ENCODE measurements at regions not wholly inside any gene's neighbourhood (a gene's known extent, or its start where the extent isn't known, plus 50 kb on each side); places are given as distances from the start of the nearest gene placed in this dataset.

- no peaks in the 10 kb centered on the region for H3K36me3 ChIP-seq (ENCODE audit: insufficient read depth, insufficient read length, low read length)
- no peak overlapping the region for H3K4me3 ChIP-seq (ENCODE audit: insufficient read length, low read depth)
- TF ChIP-seq SUZ12 (IDR thresholded peaks at IDR 0.05; ENCODE audit: extremely low read depth, insufficient read depth, insufficient read length) (no peak), ZNF274 (IDR thresholded peaks at IDR 0.05; ENCODE audit: low read depth, low read length) (no peak), YY1 (IDR thresholded peaks at IDR 0.05; ENCODE audit: insufficient read depth, insufficient read length) (no peak)
- peaks cover 10% of the 10 kb centered on the region; the same call in 1 of the 2 replicates for H3K9me3 ChIP-seq (ENCODE audit: insufficient read depth, low read length)
- no peaks in the 10 kb centered on the region for H3K4me1 ChIP-seq (ENCODE audit: insufficient read depth, insufficient read length)
- H3K27me3 ChIP-seq (ENCODE audit: insufficient read depth, insufficient read length) = no peaks in the 10 kb centered on the region
- DNase-seq (ENCODE audit: low read depth, low spot score) = no peak
- no peak overlapping the region for H3K9ac ChIP-seq (ENCODE audit: insufficient read length, low read depth)
Observed at GRCh38 chr13:88643233-88643632, 972.1 kb downstream of the SLITRK5 start.

GRCh38 chr13:88648598-88649373 is 977.6 kb downstream of the SLITRK5 start:
- no peak for DNase-seq (ENCODE audit: low read depth, low spot score)
- TF ChIP-seq ZNF274 (IDR thresholded peaks at IDR 0.05; ENCODE audit: low read depth, low read length) (no peak), YY1 (IDR thresholded peaks at IDR 0.05; ENCODE audit: insufficient read depth, insufficient read length) (no peak), SUZ12 (IDR thresholded peaks at IDR 0.05; ENCODE audit: extremely low read depth, insufficient read depth, insufficient read length) (no peak)
- 0 out of 2 replicates have a peak, but pooled peaks cover under 1% of the 10 kb centered on the region for H3K9me3 ChIP-seq (ENCODE audit: insufficient read depth, low read length)

GRCh38 chr13:88649855-88650254 is 978.7 kb downstream of the SLITRK5 start:
- Histone ChIP-seq H3K9ac (ENCODE audit: insufficient read length, low read depth) (no peak overlapping the region), H3K4me1 (ENCODE audit: insufficient read depth, insufficient read length) (no peaks in the 10 kb centered on the region), H3K9me3 (ENCODE audit: insufficient read depth, low read length) (no peaks in the 10 kb centered on the region), H3K4me3 (ENCODE audit: insufficient read length, low read depth) (no peak overlapping the region), H3K36me3 (ENCODE audit: insufficient read depth, insufficient read length, low read length) (no peaks in the 10 kb centered on the region), H3K27me3 (ENCODE audit: insufficient read depth, insufficient read length) (no peaks in the 10 kb centered on the region)
- no peak for DNase-seq (ENCODE audit: low read depth, low spot score)
- TF ChIP-seq SUZ12 (IDR thresholded peaks at IDR 0.05; ENCODE audit: extremely low read depth, insufficient read depth, insufficient read length) = no peak
- TF ChIP-seq ZNF274 (IDR thresholded peaks at IDR 0.05; ENCODE audit: low read depth, low read length) = no peak
- TF ChIP-seq YY1 (IDR thresholded peaks at IDR 0.05; ENCODE audit: insufficient read depth, insufficient read length) = no peak

More at GRCh38 chr13:88648598-88649373, 977.6 kb downstream of the SLITRK5 start:
- no peak overlapping the region for H3K9ac ChIP-seq (ENCODE audit: insufficient read length, low read depth)
- H3K36me3 ChIP-seq (ENCODE audit: insufficient read depth, insufficient read length, low read length) = no peaks in the 10 kb centered on the region
- H3K27me3 ChIP-seq (ENCODE audit: insufficient read depth, insufficient read length) = no peaks in the 10 kb centered on the region
- no peaks in the 10 kb centered on the region for H3K4me1 ChIP-seq (ENCODE audit: insufficient read depth, insufficient read length)
- H3K4me3 ChIP-seq (ENCODE audit: insufficient read length, low read depth) = no peak overlapping the region

GRCh38 chr13:88651531-88651930 is 980.4 kb downstream of the SLITRK5 start:
- no peak for DNase-seq (ENCODE audit: low read depth, low spot score)
- no peaks in the 10 kb centered on the region for H3K4me1 ChIP-seq (ENCODE audit: insufficient read depth, insufficient read length)
- H3K36me3 ChIP-seq (ENCODE audit: insufficient read depth, insufficient read length, low read length) = no peaks in the 10 kb centered on the region
- H3K9me3 ChIP-seq (ENCODE audit: insufficient read depth, low read length) = no peaks in the 10 kb centered on the region
- no peaks in the 10 kb centered on the region for H3K27me3 ChIP-seq (ENCODE audit: insufficient read depth, insufficient read length)
- TF ChIP-seq YY1 (IDR thresholded peaks at IDR 0.05; ENCODE audit: insufficient read depth, insufficient read length) (no peak), ZNF274 (IDR thresholded peaks at IDR 0.05; ENCODE audit: low read depth, low read length) (no peak), SUZ12 (IDR thresholded peaks at IDR 0.05; ENCODE audit: extremely low read depth, insufficient read depth, insufficient read length) (no peak)
- H3K4me3 ChIP-seq (ENCODE audit: insufficient read length, low read depth) = no peak overlapping the region
- no peak overlapping the region for H3K9ac ChIP-seq (ENCODE audit: insufficient read length, low read depth)

- H3K36me3 ChIP-seq (ENCODE audit: insufficient read depth, insufficient read length, low read length) = no peaks in the 10 kb centered on the region
- no peak overlapping the region for H3K9ac ChIP-seq (ENCODE audit: insufficient read length, low read depth)
- DNase-seq (ENCODE audit: low read depth, low spot score) = no peak
- H3K4me3 ChIP-seq (ENCODE audit: insufficient read length, low read depth) = no peak overlapping the region
- H3K4me1 ChIP-seq (ENCODE audit: insufficient read depth, insufficient read length) = no peaks in the 10 kb centered on the region
- no peak for TF ChIP-seq YY1 (IDR thresholded peaks at IDR 0.05; ENCODE audit: insufficient read depth, insufficient read length)
- no peak for TF ChIP-seq SUZ12 (IDR thresholded peaks at IDR 0.05; ENCODE audit: extremely low read depth, insufficient read depth, insufficient read length)
- no peak for TF ChIP-seq ZNF274 (IDR thresholded peaks at IDR 0.05; ENCODE audit: low read depth, low read length)
- H3K27me3 ChIP-seq (ENCODE audit: insufficient read depth, insufficient read length) = no peaks in the 10 kb centered on the region
- no peaks in the 10 kb centered on the region for H3K9me3 ChIP-seq (ENCODE audit: insufficient read depth, low read length)
Observed at GRCh38 chr13:88656751-88657150, 985.6 kb downstream of the SLITRK5 start.

GRCh38 chr13:88670509-88670908 is 999.3 kb downstream of the SLITRK5 start:
- Histone ChIP-seq H3K27me3 (ENCODE audit: insufficient read depth, insufficient read length) (no peaks in the 10 kb centered on the region), H3K9ac (ENCODE audit: insufficient read length, low read depth) (no peak overlapping the region), H3K4me3 (ENCODE audit: insufficient read length, low read depth) (no peak overlapping the region), H3K9me3 (ENCODE audit: insufficient read depth, low read length) (no peaks in the 10 kb centered on the region), H3K4me1 (ENCODE audit: insufficient read depth, insufficient read length) (no peaks in the 10 kb centered on the region), H3K36me3 (ENCODE audit: insufficient read depth, insufficient read length, low read length) (no peaks in the 10 kb centered on the region)
- DNase-seq (ENCODE audit: low read depth, low spot score) = no peak
- TF ChIP-seq YY1 (IDR thresholded peaks at IDR 0.05; ENCODE audit: insufficient read depth, insufficient read length) = no peak
- TF ChIP-seq SUZ12 (IDR thresholded peaks at IDR 0.05; ENCODE audit: extremely low read depth, insufficient read depth, insufficient read length) = no peak
- no peak for TF ChIP-seq ZNF274 (IDR thresholded peaks at IDR 0.05; ENCODE audit: low read depth, low read length)

- DNase-seq (ENCODE audit: low read depth, low spot score) = no peak
- Histone ChIP-seq H3K4me3 (ENCODE audit: insufficient read length, low read depth) (no peak overlapping the region), H3K9ac (ENCODE audit: insufficient read length, low read depth) (no peak overlapping the region)
Observed at GRCh38 chr13:88674841-88675240, 1003.7 kb downstream of the SLITRK5 start.

More at GRCh38 chr13:88674841-88675240, 1003.7 kb downstream of the SLITRK5 start:
- no peak for TF ChIP-seq YY1 (IDR thresholded peaks at IDR 0.05; ENCODE audit: insufficient read depth, insufficient read length)
- TF ChIP-seq ZNF274 (IDR thresholded peaks at IDR 0.05; ENCODE audit: low read depth, low read length) = no peak
- no peak for TF ChIP-seq SUZ12 (IDR thresholded peaks at IDR 0.05; ENCODE audit: extremely low read depth, insufficient read depth, insufficient read length)
- H3K4me1 ChIP-seq (ENCODE audit: insufficient read depth, insufficient read length) = no peaks in the 10 kb centered on the region
- no peaks in the 10 kb centered on the region for H3K9me3 ChIP-seq (ENCODE audit: insufficient read depth, low read length)
- no peaks in the 10 kb centered on the region for H3K27me3 ChIP-seq (ENCODE audit: insufficient read depth, insufficient read length)
- no peaks in the 10 kb centered on the region for H3K36me3 ChIP-seq (ENCODE audit: insufficient read depth, insufficient read length, low read length)
